ENCODE measurements at regions not wholly inside any gene's neighbourhood (a gene's known extent, or its start where the extent isn't known, plus 50 kb on each side); places are given as distances from the start of the nearest gene placed in this dataset.
"Not testable (repeated sequence)": the region's sequence is repeated elsewhere in the genome, so short reads cannot be mapped to it uniquely, and the experiment has no call there.

- H3K27me3 ChIP-seq (ENCODE audit: low read depth); H3K4me1 ChIP-seq; DNase-seq (ENCODE audit: low spot score in 2 of 2); in situ Hi-C loops (cut with MboI; ENCODE audit: low sequenced_read_pairs); H3K36me3 ChIP-seq (replicated peaks); H3K9me3 ChIP-seq; H3K4me3 ChIP-seq: not testable (repeated sequence)
Observed at GRCh38 chr9:63820383-63820782, 1464.6 kb downstream of the FOXD4L5 start.

DNA sequence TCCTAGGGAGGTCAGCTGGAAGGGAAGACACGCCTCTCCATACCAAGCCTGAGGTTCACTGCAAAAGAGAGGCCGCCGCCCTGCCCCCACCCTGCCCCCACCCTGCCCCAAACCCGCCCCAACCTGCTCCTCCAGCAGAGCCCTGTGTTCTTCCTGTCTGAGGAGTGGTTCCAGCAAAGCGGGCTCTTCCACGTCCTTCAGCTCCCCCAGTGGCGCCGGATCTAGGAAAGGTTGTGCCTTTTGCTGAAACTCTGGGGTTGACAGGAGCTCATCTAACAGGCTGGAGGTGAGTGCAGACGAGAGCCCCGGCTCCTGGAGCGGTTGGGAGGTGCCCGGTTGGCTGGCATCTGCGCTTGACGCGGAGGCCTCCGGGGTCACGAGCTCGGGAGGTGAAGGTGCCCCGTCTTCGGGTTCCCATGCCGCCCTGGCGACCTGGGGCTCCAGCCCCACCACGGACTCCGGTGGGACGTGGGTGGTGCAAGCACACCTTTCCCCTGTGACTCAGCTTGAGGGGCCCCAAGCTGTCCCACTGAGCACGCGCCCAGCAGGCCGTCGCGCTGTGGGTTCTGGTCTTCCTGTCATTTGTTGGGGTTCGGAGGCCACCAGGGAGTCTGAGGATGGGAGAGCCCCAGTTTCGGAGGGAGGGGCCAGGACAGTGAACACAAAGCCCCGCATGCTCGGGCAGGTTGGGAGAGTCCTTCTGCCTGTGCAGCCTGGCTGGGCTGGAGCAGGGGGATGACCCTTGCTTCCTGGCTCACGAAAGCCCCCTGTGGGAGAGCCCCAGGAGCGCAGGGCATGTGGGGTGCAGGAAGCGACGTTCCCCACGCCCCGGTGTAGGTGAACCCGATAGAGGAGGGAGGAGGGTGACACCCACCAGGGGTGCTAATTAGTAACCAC, 1467.1 kb downstream of the FOXD4L5 start:
- no peaks in the 10 kb centered on the region for H3K36me3 ChIP-seq (replicated peaks)
- H3K4me1 ChIP-seq, result no peaks in the 10 kb centered on the region
- DNase-seq (ENCODE audit: low spot score in 2 of 2), result peak in 1 of 2 experiments; percentile 13
- H3K27me3 ChIP-seq (ENCODE audit: low read depth), result no peaks in the 10 kb centered on the region
- in situ Hi-C loops (cut with MboI; ENCODE audit: low sequenced_read_pairs), result no loop called here
- no peak overlapping the region for H3K4me3 ChIP-seq
- no peaks in the 10 kb centered on the region for H3K9me3 ChIP-seq

DNA sequence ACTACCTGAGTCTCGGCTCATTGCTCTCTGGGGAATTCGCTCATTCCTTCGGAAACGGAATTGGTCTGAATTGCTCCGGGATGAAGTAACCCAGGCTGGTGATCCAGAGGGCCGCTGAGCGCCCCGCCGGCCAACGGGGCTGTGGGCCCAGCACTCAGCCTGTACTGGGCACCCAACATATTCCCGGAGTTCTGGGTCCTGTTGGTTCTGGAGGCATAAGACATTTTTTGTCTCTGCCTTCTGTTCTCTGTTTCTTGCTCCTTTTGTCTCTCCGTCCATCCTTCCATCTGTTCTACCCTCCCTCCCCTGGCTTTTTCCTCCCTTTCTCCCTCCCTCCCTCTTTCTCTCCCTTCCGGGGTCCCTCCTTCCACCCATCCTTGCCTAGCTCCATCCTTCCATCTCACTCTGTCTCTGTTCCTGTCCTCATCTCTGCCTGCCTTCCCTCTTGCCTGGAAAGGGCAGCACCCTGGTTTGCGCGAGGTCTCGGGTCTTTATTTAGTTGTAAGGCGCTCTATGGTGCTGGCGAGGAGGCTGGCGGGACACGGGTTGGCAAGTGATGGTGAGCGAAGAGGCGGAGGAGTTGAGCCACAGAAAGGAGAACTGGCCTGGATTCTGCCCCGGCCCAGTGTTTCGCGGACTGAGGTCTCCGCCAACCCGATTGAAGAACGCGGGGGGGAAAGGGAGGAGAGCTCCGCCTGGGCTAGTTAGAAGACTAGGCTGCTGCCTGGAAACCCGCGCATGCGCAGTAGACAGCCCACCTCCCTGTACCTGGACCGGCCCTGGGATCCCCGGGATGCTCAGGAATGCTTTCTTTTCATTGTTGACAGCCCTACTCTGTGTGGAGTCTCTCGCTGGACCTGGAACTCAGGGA, 1468.0 kb downstream of the FOXD4L5 start:
- Histone ChIP-seq H3K36me3 (replicated peaks) (no peaks in the 10 kb centered on the region), H3K4me3 (no peak overlapping the region), H3K27me3 (ENCODE audit: low read depth) (no peaks in the 10 kb centered on the region), H3K4me1 (no peaks in the 10 kb centered on the region), H3K9me3 (no peaks in the 10 kb centered on the region)
- DNase-seq (ENCODE audit: low spot score in 2 of 2), result peak in 1 of 2 experiments; percentile 24
- in situ Hi-C loops (cut with MboI; ENCODE audit: low sequenced_read_pairs), result no loop called here

- DNase-seq (ENCODE audit: low spot score in 2 of 2); H3K4me3 ChIP-seq; H3K27me3 ChIP-seq (ENCODE audit: low read depth); H3K4me1 ChIP-seq; H3K36me3 ChIP-seq (replicated peaks); in situ Hi-C loops (cut with MboI; ENCODE audit: low sequenced_read_pairs); H3K9me3 ChIP-seq: not testable (repeated sequence)
Observed at GRCh38 chr9:63814970-63815669, 1469.9 kb downstream of the FOXD4L5 start.

DNA sequence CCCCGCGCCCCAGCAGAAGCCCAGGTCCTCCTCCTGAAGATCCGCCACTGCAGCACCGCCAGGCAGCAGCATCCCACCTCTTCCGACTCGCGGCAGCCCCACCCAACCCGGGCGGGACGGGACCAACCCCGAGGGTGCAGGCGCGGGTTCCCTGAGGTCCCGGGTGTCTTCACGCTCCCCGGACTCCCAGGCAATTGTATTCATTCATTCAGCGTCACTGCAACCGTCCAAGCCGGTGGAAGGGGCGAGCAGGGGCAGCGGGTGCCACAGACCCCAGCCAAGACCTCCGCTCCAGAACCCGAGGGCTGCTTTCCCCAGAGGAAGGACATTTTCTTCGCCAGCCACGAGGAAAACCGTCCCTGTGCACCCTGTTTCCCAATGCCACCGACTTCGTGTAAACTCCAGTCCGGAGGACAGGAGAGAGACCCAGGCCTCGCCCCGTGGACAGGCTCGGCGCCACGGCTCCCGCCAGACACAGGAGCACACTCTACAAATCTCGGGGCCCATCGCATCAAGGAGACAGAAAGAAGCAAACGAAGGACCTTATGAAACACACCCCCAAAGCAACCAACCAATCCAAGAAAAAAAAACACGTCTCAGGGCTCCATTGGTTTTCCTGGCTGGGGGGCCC, 1471.5 kb downstream of the FOXD4L5 start:
- H3K9me3 ChIP-seq; H3K36me3 ChIP-seq (replicated peaks); H3K4me1 ChIP-seq; H3K27me3 ChIP-seq (ENCODE audit: low read depth); in situ Hi-C loops (cut with MboI; ENCODE audit: low sequenced_read_pairs); DNase-seq (ENCODE audit: low spot score in 2 of 2); H3K4me3 ChIP-seq: not testable (repeated sequence)

GRCh38 chr9:63812822-63813221, 1472.2 kb downstream of the FOXD4L5 start:
- H3K9me3 ChIP-seq, H3K4me3 ChIP-seq: not testable (repeated sequence)

GRCh38 chr9:63804205-63804604, 1480.8 kb downstream of the FOXD4L5 start:
- H3K4me3 ChIP-seq; H3K4me1 ChIP-seq; H3K36me3 ChIP-seq (replicated peaks); H3K9me3 ChIP-seq; DNase-seq (ENCODE audit: low spot score in 2 of 2); in situ Hi-C loops (cut with MboI; ENCODE audit: low sequenced_read_pairs); H3K27me3 ChIP-seq (ENCODE audit: low read depth): not testable (repeated sequence)

More at GRCh38 chr9:63812822-63813221, 1472.2 kb downstream of the FOXD4L5 start:
- DNase-seq (ENCODE audit: low spot score in 2 of 2); H3K4me1 ChIP-seq; H3K36me3 ChIP-seq (replicated peaks); H3K27me3 ChIP-seq (ENCODE audit: low read depth); in situ Hi-C loops (cut with MboI; ENCODE audit: low sequenced_read_pairs): not testable (repeated sequence)

DNA sequence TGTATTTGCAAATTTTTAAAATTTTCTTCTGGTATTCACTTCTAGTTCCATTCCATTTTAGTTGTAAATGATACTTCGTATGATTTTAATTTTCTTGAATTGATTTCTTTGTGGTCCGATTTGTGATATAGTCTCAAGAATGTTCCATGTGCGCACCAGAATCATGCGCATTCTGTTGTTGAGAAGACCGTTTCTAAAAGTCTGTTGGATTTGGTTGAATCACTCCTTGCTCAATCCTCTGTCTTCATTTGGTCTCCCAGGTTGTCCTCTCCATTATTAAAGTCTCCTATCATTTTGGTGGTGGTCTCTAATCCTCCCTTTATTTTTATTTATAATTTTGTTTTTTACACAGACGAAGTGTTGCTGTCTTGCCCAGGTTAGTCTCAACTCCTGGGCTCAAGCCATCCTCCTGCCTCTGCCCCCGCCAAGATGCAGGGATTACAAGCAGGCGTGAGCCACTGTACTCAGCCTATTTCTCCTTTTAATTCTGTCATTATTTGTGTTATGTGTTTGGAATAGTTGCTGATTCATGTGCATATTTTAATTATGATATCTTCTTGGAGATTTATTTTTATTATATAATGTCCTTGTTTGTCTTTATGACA, 1490.8 kb downstream of the FOXD4L5 start:
- H3K4me1 ChIP-seq; H3K9me3 ChIP-seq; H3K36me3 ChIP-seq (replicated peaks); DNase-seq (ENCODE audit: low spot score in 2 of 2); H3K27me3 ChIP-seq (ENCODE audit: low read depth); in situ Hi-C loops (cut with MboI; ENCODE audit: low sequenced_read_pairs); H3K4me3 ChIP-seq: not testable (repeated sequence)

DNA sequence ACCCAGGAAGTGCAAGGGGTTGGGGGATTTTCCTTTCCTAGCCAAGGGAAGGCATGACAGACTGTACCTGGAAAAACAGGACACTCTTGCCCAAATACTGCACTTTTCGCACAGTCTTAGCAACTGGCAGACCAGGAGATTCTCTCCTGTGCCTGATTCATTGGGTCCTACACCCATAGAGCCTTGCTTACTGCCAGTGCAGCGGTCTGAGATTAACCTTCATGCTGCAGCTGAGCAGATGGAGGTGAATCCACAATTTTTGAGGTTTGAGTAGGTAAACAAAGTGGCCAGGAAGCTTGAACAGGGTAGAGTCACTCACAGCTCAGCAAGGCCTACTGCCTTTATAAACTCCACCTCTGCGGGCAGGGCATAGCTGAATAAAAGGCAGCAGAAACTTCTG, 1497.6 kb downstream of the FOXD4L5 start:
- in situ Hi-C loops (cut with MboI; ENCODE audit: low sequenced_read_pairs); H3K4me3 ChIP-seq: not testable (repeated sequence)

GRCh38 chr9:63785059-63785458, 1500.0 kb downstream of the FOXD4L5 start:
- H3K4me3 ChIP-seq; H3K36me3 ChIP-seq (replicated peaks); H3K4me1 ChIP-seq; in situ Hi-C loops (cut with MboI; ENCODE audit: low sequenced_read_pairs); DNase-seq (ENCODE audit: low spot score in 2 of 2); H3K9me3 ChIP-seq; H3K27me3 ChIP-seq (ENCODE audit: low read depth): not testable (repeated sequence)

More for the DNA sequence above, 1497.6 kb downstream of the FOXD4L5 start:
- H3K36me3 ChIP-seq (replicated peaks); H3K9me3 ChIP-seq; H3K27me3 ChIP-seq (ENCODE audit: low read depth); H3K4me1 ChIP-seq; DNase-seq (ENCODE audit: low spot score in 2 of 2): not testable (repeated sequence)

DNA sequence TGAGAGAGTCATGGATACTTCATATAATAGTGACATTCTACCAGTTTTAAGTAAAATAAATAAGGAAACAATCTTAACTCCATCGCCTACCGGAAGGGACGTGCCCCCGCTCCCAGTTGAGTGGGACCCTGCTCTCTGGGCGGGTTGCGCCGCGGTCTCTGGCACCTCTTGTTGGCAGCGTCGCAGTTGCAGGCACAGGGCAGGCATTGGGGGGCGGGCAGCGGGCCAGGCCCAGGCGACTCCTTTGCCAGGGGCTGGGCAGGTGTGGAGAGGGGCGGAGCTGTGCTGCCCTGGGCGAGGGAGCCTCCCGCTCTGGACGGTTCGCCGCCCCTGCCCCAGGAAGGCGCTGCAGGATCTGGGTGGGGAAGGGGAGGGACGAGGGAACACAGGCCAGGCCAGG, 1500.6 kb downstream of the FOXD4L5 start:
- H3K4me3 ChIP-seq; DNase-seq (ENCODE audit: low spot score in 2 of 2); H3K27me3 ChIP-seq (ENCODE audit: low read depth); in situ Hi-C loops (cut with MboI; ENCODE audit: low sequenced_read_pairs); H3K9me3 ChIP-seq; H3K4me1 ChIP-seq; H3K36me3 ChIP-seq (replicated peaks): not testable (repeated sequence)

DNA sequence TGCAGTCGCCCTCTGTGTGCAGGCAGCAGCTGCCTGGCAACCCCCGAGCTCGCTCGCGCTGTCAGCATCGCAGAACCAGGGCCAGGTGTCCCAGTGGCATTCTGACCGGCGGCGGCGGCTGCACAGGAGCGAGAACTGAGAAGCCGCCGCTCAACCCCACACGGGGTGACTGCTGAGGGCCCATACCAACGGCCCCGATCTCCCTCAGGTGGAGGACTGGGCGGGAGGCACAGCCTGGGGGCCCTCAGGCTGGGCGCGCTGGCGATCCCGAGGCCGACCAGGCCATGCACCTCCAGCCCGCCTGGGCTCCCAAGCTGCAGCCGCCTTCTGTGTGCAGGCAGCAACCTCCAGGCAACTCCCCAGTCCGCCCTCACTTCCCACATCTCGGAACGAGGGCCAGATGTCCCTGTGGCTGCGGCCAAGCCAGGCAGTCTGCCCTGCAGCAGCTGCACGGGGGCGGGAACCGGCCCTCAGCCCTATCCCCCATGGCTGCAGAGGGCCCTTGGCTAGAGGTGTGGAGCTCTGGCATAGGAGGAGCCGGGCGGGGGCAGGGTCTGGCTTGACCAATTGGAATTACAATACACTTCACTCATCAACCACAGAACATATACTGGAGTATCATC, 1503.1 kb downstream of the FOXD4L5 start:
- H3K27me3 ChIP-seq (ENCODE audit: low read depth); H3K4me3 ChIP-seq; DNase-seq (ENCODE audit: low spot score in 2 of 2); H3K4me1 ChIP-seq; H3K36me3 ChIP-seq (replicated peaks); in situ Hi-C loops (cut with MboI; ENCODE audit: low sequenced_read_pairs); H3K9me3 ChIP-seq: not testable (repeated sequence)

DNA sequence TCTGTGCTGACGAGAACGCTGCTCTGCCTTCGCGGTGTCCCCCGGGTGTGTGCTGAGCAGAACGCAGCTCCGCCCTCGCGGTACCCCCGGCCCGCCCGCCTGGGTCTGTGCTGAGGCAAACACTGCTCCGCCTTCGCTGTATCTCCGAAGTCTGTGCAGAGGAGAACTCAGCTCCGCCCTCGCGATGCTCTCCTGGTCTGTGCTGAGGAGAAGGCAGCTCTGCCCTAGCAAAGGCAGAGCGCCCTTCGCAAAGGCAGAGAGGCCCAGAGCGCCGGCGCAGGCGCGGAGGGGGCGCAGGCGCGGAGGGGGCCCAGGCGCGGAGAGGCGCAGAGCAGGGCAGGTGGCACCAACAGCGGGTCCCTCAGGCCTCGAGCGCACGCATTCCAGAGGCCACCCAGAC, 1503.6 kb downstream of the FOXD4L5 start:
- in situ Hi-C loops (cut with MboI; ENCODE audit: low sequenced_read_pairs); H3K27me3 ChIP-seq (ENCODE audit: low read depth); H3K4me1 ChIP-seq; H3K4me3 ChIP-seq; H3K9me3 ChIP-seq; DNase-seq (ENCODE audit: low spot score in 2 of 2); H3K36me3 ChIP-seq (replicated peaks): not testable (repeated sequence)

Measured in HAP-1 (cell line).